Nephron progenitor cell (in vitro differentiated cells): ENCODE measurements at regions not wholly inside any gene's neighbourhood (a gene's known extent, or its start where the extent isn't known, plus 50 kb on each side); places are given as distances from the start of the nearest gene placed in this dataset.

Source experiments
- DNase-seq: peaks from one replicate; pipeline ENCODE4 v3.0.0; 2021
- H3K27ac Mint-ChIP-seq: 2 replicates; pipeline ENCODE4 v1.8.0; 2021; ENCODE audit warnings: mild to moderate bottlenecking, moderate library complexity, mixed read lengths
- H3K27me3 Mint-ChIP-seq: 2 replicates; pipeline ENCODE4 v1.8.0; 2021; ENCODE audit warnings: mild to moderate bottlenecking, low read depth, mixed read lengths; ENCODE audit not compliant: poor library complexity
- H3K36me3 Mint-ChIP-seq: 2 replicates; pipeline ENCODE4 v1.8.0; 2021; ENCODE audit warnings: low read depth, mixed read lengths
- H3K4me1 Mint-ChIP-seq: 2 replicates; pipeline ENCODE4 v1.8.0; 2021; ENCODE audit warnings: mixed read lengths
- H3K4me3 Mint-ChIP-seq: 2 replicates; pipeline ENCODE4 v1.8.0; 2021; ENCODE audit warnings: mild to moderate bottlenecking, moderate library complexity, mixed read lengths
- H3K9me3 Mint-ChIP-seq: 2 replicates; pipeline ENCODE4 v1.8.0; 2021; ENCODE audit warnings: mild to moderate bottlenecking, moderate library complexity, mixed read lengths
- TF ChIP-seq, protein P1 (sequence below): fragments of 200-600 bp; sonication (generic); IDR thresholded peaks from 2 replicates; pipeline ENCODE4 v1.5.0; 2021; ENCODE audit warnings: antibody characterized with exemption

DNA sequence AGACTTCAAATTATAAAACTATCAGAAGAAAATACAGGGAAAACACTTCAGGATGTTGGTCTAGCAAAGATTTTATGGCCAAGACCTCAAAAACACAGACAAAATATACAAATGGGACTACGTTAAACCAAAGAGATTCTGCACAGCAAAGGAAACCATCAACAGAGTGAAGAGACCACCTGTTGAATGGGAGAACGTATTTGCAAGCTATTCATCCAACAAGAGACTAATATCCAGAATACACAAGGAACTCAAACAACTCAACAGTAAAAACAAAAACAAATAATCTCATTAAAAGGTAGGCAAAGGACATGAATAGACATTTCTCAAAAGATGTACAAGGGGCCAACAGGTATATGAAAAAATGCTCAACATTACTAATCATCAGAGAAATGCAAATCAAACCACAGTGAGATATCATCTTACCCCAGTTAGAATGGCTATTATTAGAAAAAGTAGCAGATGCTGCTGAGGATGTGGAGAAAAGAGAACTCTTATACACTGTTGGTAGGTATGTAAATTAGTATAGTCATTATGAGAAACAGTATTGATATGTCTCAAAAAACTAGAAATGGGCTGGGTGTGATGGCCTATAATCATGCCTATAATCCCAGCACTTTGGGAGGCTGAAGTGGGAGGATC is 112.6 kb downstream of the LRIG2 start:
- TF ChIP-seq, protein P1, sequence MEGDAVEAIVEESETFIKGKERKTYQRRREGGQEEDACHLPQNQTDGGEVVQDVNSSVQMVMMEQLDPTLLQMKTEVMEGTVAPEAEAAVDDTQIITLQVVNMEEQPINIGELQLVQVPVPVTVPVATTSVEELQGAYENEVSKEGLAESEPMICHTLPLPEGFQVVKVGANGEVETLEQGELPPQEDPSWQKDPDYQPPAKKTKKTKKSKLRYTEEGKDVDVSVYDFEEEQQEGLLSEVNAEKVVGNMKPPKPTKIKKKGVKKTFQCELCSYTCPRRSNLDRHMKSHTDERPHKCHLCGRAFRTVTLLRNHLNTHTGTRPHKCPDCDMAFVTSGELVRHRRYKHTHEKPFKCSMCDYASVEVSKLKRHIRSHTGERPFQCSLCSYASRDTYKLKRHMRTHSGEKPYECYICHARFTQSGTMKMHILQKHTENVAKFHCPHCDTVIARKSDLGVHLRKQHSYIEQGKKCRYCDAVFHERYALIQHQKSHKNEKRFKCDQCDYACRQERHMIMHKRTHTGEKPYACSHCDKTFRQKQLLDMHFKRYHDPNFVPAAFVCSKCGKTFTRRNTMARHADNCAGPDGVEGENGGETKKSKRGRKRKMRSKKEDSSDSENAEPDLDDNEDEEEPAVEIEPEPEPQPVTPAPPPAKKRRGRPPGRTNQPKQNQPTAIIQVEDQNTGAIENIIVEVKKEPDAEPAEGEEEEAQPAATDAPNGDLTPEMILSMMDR = no peak
- no peak for DNase-seq
- no peak overlapping the region for H3K4me3 Mint-ChIP-seq
- peaks cover 2% of the 10 kb centered on the region for H3K4me1 Mint-ChIP-seq
- H3K27ac Mint-ChIP-seq = no peak overlapping the region
- peaks cover 3% of the 10 kb centered on the region for H3K27me3 Mint-ChIP-seq
- no peaks in the 10 kb centered on the region for H3K36me3 Mint-ChIP-seq
- peaks cover 30% of the 10 kb centered on the region for H3K9me3 Mint-ChIP-seq

GRCh38 chr1:113190078-113190477 is 117.1 kb downstream of the LRIG2 start:
- Mint-ChIP-seq H3K27ac (no peak overlapping the region), H3K4me1 (peaks cover 15% of the 10 kb centered on the region), H3K9me3 (peaks cover 19% of the 10 kb centered on the region), H3K27me3 (peaks cover 3% of the 10 kb centered on the region), H3K4me3 (no peak overlapping the region), H3K36me3 (peaks cover 7% of the 10 kb centered on the region)
- TF ChIP-seq, protein P1 = no peak
- DNase-seq = no peak

DNA sequence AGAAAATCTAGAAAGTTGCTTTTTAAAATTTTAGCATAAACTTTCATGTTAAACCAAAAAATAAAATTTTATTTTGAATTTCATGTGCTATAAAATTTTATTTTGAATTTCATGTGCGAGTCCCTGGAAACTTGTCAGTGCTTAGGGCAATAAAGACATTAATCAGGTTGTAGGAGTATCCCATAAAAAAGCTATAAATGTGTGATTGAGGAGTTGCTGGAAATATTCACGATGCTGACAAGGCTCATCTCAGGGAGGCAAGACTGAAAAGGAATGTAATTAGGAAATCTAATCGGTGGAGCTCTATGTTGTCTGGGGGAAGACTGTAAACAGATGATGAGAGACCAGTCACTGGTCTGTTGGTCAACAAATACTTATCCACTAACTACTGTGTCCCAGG is 117.9 kb downstream of the LRIG2 start:
- peaks cover 7% of the 10 kb centered on the region for H3K36me3 Mint-ChIP-seq
- peak overlapping the region; percentile 1 for H3K27ac Mint-ChIP-seq
- DNase-seq = no peak
- H3K27me3 Mint-ChIP-seq = peaks cover 3% of the 10 kb centered on the region
- no peak overlapping the region for H3K4me3 Mint-ChIP-seq
- TF ChIP-seq, protein P1 = no peak
- H3K9me3 Mint-ChIP-seq = peaks cover 15% of the 10 kb centered on the region
- peaks cover 15% of the 10 kb centered on the region for H3K4me1 Mint-ChIP-seq

GRCh38 chr1:113191579-113192076 is 118.6 kb downstream of the LRIG2 start:
- peaks cover 15% of the 10 kb centered on the region for H3K9me3 Mint-ChIP-seq
- peaks cover 3% of the 10 kb centered on the region for H3K27me3 Mint-ChIP-seq
- DNase-seq = no peak
- no peak overlapping the region for H3K4me3 Mint-ChIP-seq
- TF ChIP-seq, protein P1 = no peak
- H3K36me3 Mint-ChIP-seq = peaks cover 7% of the 10 kb centered on the region
- H3K4me1 Mint-ChIP-seq = peaks cover 15% of the 10 kb centered on the region
- no peak overlapping the region for H3K27ac Mint-ChIP-seq

DNA sequence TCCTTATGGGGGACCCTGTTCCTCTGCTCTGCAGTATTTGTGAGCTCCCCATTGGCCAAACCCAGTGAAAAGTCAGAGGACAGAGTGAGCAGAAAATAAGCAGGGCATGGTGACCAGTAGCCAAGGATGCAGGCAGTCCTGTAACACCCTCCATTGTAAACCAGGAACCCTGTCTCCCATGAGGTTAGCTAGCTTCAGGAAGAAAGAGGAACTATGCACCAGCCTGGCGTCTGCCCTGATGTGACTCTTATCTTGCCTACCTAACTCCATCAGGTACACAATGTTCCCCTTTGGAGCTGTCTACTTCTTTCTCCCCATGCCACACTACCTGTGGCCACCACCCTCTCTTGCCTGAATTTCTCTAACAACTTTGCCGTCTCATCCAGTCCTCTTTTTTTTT is 119.2 kb downstream of the LRIG2 start:
- TF ChIP-seq, protein P1 = no peak
- Mint-ChIP-seq H3K4me3 (no peak overlapping the region), H3K36me3 (peaks cover 7% of the 10 kb centered on the region), H3K4me1 (peaks cover 15% of the 10 kb centered on the region), H3K27ac (no peak overlapping the region), H3K27me3 (peaks cover 3% of the 10 kb centered on the region), H3K9me3 (peaks cover 15% of the 10 kb centered on the region)
- no peak for DNase-seq

DNA sequence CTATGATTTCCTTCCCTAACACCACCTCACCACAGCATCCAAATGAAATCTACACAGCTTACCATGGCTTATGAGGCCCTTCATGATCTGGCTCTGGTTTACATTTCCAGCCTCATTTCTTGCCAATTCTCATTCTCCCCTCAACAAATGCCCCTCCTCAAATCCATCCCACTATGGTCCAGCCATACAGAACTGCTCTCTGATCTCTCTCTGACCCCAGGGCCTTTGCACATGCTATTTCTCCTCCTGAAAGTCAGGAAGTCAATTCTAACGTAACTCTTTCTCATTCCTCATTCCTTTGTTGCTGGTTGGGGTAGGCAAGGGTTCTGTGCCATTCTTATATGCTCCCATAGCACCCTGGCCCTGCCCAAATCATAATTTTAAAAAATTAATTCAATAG is 120.0 kb downstream of the LRIG2 start:
- Mint-ChIP-seq H3K9me3 (peaks cover 15% of the 10 kb centered on the region), H3K4me3 (no peak overlapping the region), H3K4me1 (peaks cover 20% of the 10 kb centered on the region), H3K36me3 (peaks cover 7% of the 10 kb centered on the region), H3K27ac (no peak overlapping the region), H3K27me3 (peaks cover 3% of the 10 kb centered on the region)
- DNase-seq = no peak
- TF ChIP-seq, protein P1 = no peak
